Stimulated activated CD4-positive, alpha-beta T cell treated with anti-CD3 and anti-CD28 coated beads, Interleukin-1b, Interleukin-23, amount 100 ng/mL, for 1 hour (primary cell): ENCODE measurements at regions not wholly inside any gene's neighbourhood (a gene's known extent, or its start where the extent isn't known, plus 50 kb on each side); places are given as distances from the start of the nearest gene placed in this dataset.
A peak's percentile ranks its signal among the peaks of the same experiment; 100 is the strongest.

Source experiments
- DNase-seq, 2 donors: peaks; one replicate each; pipeline ENCODE4 v3.0.0-alpha.2; 2020; ENCODE audit warnings: low read depth in 2 of 2

- no peak for DNase-seq
Observed at GRCh38 chr7:340979-341694, 51.2 kb downstream of the FOXL3 start.

- no peak for DNase-seq
Observed at GRCh38 chr7:341841-342638, 52.1 kb downstream of the FOXL3 start.

- no peak for DNase-seq
Observed at GRCh38 chr7:342681-343216, 52.8 kb downstream of the FOXL3 start.

- DNase-seq, result no peak
Observed at GRCh38 chr7:343227-343822, 53.4 kb downstream of the FOXL3 start.

GRCh38 chr7:343864-344607 lies 54.1 kb downstream of the FOXL3 start:
- DNase-seq, result no peak

GRCh38 chr7:344608-344994 lies 54.6 kb downstream of the FOXL3 start:
- DNase-seq, result no peak

- DNase-seq, result no peak
Observed at GRCh38 chr7:346116-346898, 56.3 kb downstream of the FOXL3 start.

- no peak for DNase-seq
Observed at GRCh38 chr7:347001-347590, 57.1 kb downstream of the FOXL3 start.

GRCh38 chr7:347644-348479 lies 57.9 kb downstream of the FOXL3 start:
- DNase-seq, result no peak

- no peak for DNase-seq
Observed at GRCh38 chr7:348480-348844, 58.5 kb downstream of the FOXL3 start.

- no peak for DNase-seq
Observed at GRCh38 chr7:348962-349743, 59.2 kb downstream of the FOXL3 start.

- peak in 1 of 2 donors; percentile 21 for DNase-seq
Observed at GRCh38 chr7:351256-351655, 61.3 kb downstream of the FOXL3 start.

- DNase-seq, result peak in 1 of 2 donors; percentile 13
Observed at GRCh38 chr7:351681-352480, 61.9 kb downstream of the FOXL3 start.

- no peak for DNase-seq
Observed at GRCh38 chr7:353746-354325, 63.9 kb downstream of the FOXL3 start.

GRCh38 chr7:354597-355470 lies 64.9 kb downstream of the FOXL3 start:
- DNase-seq, result no peak

GRCh38 chr7:355568-355967 lies 65.6 kb downstream of the FOXL3 start:
- DNase-seq, result no peak

GRCh38 chr7:356087-356486 lies 66.1 kb downstream of the FOXL3 start:
- DNase-seq, result no peak
